Smooth muscle cell (in vitro differentiated cells): ENCODE measurements at regions not wholly inside any gene's neighbourhood (a gene's known extent, or its start where the extent isn't known, plus 50 kb on each side); places are given as distances from the start of the nearest gene placed in this dataset.
A peak's percentile ranks its signal among the peaks of the same experiment; 100 is the strongest.

Source experiments
- DNase-seq: peaks from one replicate; lab custom pipeline; 2025; ENCODE audit not compliant: unreplicated experiment; lab: John Stamatoyannopoulos, UW
- H2AFZ ChIP-seq: fragments of 200-600 bp; sonication (generic); 2 replicates; pipeline ENCODE4 v1.6.0; 2016; ENCODE audit warnings: antibody characterized with exemption, low read depth, mild to moderate bottlenecking
- H3F3A ChIP-seq: fragments of 200-600 bp; sonication (generic); 2 replicates; pipeline ENCODE4 v1.6.0; 2017; ENCODE audit warnings: antibody characterized with exemption, low read depth
- H3K27ac ChIP-seq: fragments of 200-600 bp; sonication (generic); 2 replicates; pipeline ENCODE4 v1.5.1; 2016; ENCODE audit warnings: low read depth, mild to moderate bottlenecking
- H3K27me3 ChIP-seq: fragments of 200-600 bp; sonication (generic); 2 replicates; pipeline ENCODE4 v1.6.1; 2016; ENCODE audit warnings: low read depth, mild to moderate bottlenecking
- H3K36me3 ChIP-seq: fragments of 200-600 bp; sonication (generic); 2 replicates; pipeline ENCODE4 v1.5.1; 2016; ENCODE audit warnings: low read depth
- H3K4me1 ChIP-seq: fragments of 200-600 bp; sonication (generic); 2 replicates; pipeline ENCODE4 v1.5.1; 2016; ENCODE audit warnings: low read depth
- H3K4me2 ChIP-seq: fragments of 200-600 bp; sonication (generic); 2 replicates; pipeline ENCODE4 v1.6.0; 2016; ENCODE audit warnings: mild to moderate bottlenecking
- H3K4me3 ChIP-seq: fragments of 200-600 bp; sonication (generic); 2 replicates; pipeline ENCODE4 v1.5.1; 2016; ENCODE audit warnings: mild to moderate bottlenecking
- H3K79me2 ChIP-seq: fragments of 200-600 bp; sonication (generic); 2 replicates; pipeline ENCODE4 v1.6.0; 2016; ENCODE audit warnings: low read depth, mild to moderate bottlenecking
- H3K9ac ChIP-seq: fragments of 200-600 bp; sonication (generic); 2 replicates; pipeline ENCODE4 v1.6.0; 2016; ENCODE audit warnings: low read depth
- H3K9me3 ChIP-seq: fragments of 200-600 bp; sonication (generic); replicated peaks from 2 replicates; pipeline ENCODE4 v1.5.1; 2016; ENCODE audit warnings: low read depth
- H4K20me1 ChIP-seq: fragments of 200-600 bp; sonication (generic); 2 replicates; pipeline ENCODE4 v1.6.0; 2016; ENCODE audit warnings: low read depth
- WGBS: methylation state at CpG from one replicate; pipeline ENCODE4 v1.1.7; 2016; ENCODE audit warnings: low lambda C conversion rate; 5-methylcytosine and 5-hydroxymethylcytosine counted together
- TF ChIP-seq, protein P1 (sequence below): fragments of 200-600 bp; sonication (generic); IDR thresholded peaks from 2 replicates; pipeline ENCODE4 v1.5.1; 2017; ENCODE audit warnings: borderline replicate concordance, mild to moderate bottlenecking, antibody characterized with exemption; ENCODE audit not compliant: insufficient read depth, poor library complexity, severe bottlenecking

GRCh38 chr22:48574776-48575617, 1252.7 kb downstream of the BRD1 start:
- peaks cover 7% of the 10 kb centered on the region for H3F3A ChIP-seq
- H3K79me2 ChIP-seq, result no peaks in the 10 kb centered on the region
- no peaks in the 10 kb centered on the region for H3K9me3 ChIP-seq
- TF ChIP-seq, protein P1, sequence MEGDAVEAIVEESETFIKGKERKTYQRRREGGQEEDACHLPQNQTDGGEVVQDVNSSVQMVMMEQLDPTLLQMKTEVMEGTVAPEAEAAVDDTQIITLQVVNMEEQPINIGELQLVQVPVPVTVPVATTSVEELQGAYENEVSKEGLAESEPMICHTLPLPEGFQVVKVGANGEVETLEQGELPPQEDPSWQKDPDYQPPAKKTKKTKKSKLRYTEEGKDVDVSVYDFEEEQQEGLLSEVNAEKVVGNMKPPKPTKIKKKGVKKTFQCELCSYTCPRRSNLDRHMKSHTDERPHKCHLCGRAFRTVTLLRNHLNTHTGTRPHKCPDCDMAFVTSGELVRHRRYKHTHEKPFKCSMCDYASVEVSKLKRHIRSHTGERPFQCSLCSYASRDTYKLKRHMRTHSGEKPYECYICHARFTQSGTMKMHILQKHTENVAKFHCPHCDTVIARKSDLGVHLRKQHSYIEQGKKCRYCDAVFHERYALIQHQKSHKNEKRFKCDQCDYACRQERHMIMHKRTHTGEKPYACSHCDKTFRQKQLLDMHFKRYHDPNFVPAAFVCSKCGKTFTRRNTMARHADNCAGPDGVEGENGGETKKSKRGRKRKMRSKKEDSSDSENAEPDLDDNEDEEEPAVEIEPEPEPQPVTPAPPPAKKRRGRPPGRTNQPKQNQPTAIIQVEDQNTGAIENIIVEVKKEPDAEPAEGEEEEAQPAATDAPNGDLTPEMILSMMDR, result peak; percentile 43
- H4K20me1 ChIP-seq, result peaks cover 54% of the 10 kb centered on the region
- 18% methylated on average over 55 of the region's 92 CpGs for WGBS
- DNase-seq, result no peak
- no peak overlapping the region for H2AFZ ChIP-seq
- H3K27ac ChIP-seq, result no peak overlapping the region
- peaks cover 19% of the 10 kb centered on the region for H3K4me1 ChIP-seq
- no peak overlapping the region for H3K4me3 ChIP-seq
- H3K9ac ChIP-seq, result no peak overlapping the region
- H3K4me2 ChIP-seq, result no peak overlapping the region
- peaks cover 31% of the 10 kb centered on the region for H3K27me3 ChIP-seq
- no peaks in the 10 kb centered on the region for H3K36me3 ChIP-seq

DNA sequence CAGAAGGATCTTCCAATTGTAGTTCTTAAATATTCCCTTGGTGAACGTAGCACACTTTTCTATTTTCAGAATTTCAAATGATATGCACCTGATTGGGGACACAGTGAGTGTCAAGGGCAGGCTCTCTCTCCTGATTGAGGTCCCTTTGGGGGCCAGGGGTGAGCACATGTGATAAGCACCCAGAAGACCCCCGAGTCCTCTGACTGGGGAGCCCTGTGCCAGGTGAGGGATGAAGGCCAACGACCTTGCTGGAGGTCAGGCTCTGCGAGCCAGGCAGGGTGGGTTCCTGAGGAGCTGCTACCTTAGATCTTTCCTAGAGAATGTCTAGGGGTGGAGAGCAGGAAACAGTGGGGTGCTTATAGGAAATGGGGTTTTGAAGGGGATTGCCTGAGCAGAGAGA, 1253.9 kb downstream of the BRD1 start:
- H2AFZ ChIP-seq, result no peak overlapping the region
- H3K4me3 ChIP-seq, result no peak overlapping the region
- peaks cover 43% of the 10 kb centered on the region for H4K20me1 ChIP-seq
- H3K36me3 ChIP-seq, result no peaks in the 10 kb centered on the region
- no peak overlapping the region for H3K27ac ChIP-seq
- TF ChIP-seq, protein P1, result no peak
- H3K9me3 ChIP-seq, result no peaks in the 10 kb centered on the region
- peaks cover 31% of the 10 kb centered on the region for H3K27me3 ChIP-seq
- no peaks in the 10 kb centered on the region for H3K79me2 ChIP-seq
- peaks cover 7% of the 10 kb centered on the region for H3K4me1 ChIP-seq
- H3F3A ChIP-seq, result no peaks in the 10 kb centered on the region
- DNase-seq, result no peak
- no peak overlapping the region for H3K9ac ChIP-seq
- 99% methylated on average over 4 of the region's 4 CpGs for WGBS
- H3K4me2 ChIP-seq, result no peak overlapping the region

DNA sequence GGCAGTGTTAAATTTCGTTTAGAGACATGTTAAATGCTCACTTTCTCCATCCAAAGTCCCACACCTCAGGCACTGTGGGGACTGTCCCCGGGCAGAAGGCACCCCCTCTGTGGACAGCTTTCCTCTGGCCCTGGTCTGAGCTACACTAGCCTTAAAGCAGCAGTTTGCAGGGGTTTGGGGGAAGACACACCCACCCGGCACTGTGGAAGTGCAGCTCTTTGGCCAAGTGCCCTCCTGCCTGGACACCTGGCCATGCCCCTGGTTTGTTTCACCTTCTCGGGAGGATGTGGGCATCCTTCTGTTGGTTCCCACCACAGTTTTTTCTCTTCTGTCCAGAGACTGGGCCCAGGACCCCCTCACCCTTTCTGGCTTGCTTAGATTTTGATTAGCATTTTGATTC, 1254.7 kb downstream of the BRD1 start:
- Histone ChIP-seq H3K27me3 (peaks cover 31% of the 10 kb centered on the region), H3K9me3 (no peaks in the 10 kb centered on the region), H4K20me1 (peaks cover 35% of the 10 kb centered on the region), H2AFZ (no peak overlapping the region), H3F3A (no peaks in the 10 kb centered on the region), H3K27ac (no peak overlapping the region), H3K9ac (no peak overlapping the region), H3K79me2 (no peaks in the 10 kb centered on the region), H3K36me3 (no peaks in the 10 kb centered on the region), H3K4me3 (no peak overlapping the region), H3K4me1 (no peaks in the 10 kb centered on the region), H3K4me2 (no peak overlapping the region)
- no peak for DNase-seq
- TF ChIP-seq, protein P1, result no peak
- 88% methylated on average over 4 of the region's 4 CpGs for WGBS

DNA sequence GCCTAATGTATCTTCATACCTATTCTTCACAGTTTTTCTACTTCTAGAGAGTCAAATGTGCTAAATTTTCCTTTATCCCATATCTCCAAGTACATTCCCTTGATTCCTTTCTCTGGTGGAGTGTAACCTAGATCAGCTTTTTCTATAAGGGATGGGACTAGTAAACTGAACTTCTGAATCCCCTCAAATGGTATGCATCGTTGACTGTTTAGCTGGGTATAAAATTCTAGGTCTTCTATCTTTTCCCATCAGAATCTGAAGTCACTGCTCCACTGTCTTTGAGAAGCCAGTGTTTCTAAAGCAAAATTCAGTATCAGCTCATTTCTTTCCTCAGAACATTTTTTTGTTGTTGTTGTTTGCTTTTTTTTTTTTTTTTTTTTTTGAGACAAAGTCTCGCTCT, 1256.8 kb downstream of the BRD1 start:
- Histone ChIP-seq H3K36me3 (no peaks in the 10 kb centered on the region), H3K27me3 (peaks cover 21% of the 10 kb centered on the region), H3K9me3 (no peaks in the 10 kb centered on the region), H3K27ac (no peak overlapping the region), H3K9ac (no peak overlapping the region), H3K4me3 (no peak overlapping the region), H2AFZ (no peak overlapping the region), H3K79me2 (no peaks in the 10 kb centered on the region), H3F3A (no peaks in the 10 kb centered on the region), H3K4me2 (no peak overlapping the region), H4K20me1 (peaks cover 22% of the 10 kb centered on the region), H3K4me1 (no peaks in the 10 kb centered on the region)
- DNase-seq, result no peak
- 97% methylated on average over 2 of the region's 2 CpGs for WGBS
- TF ChIP-seq, protein P1, result no peak
